Smooth muscle cell of the brain vasculature (primary cell): ENCODE measurements at regions not wholly inside any gene's neighbourhood (a gene's known extent, or its start where the extent isn't known, plus 50 kb on each side); places are given as distances from the start of the nearest gene placed in this dataset.
"Not testable (repeated sequence)": the region's sequence is repeated elsewhere in the genome, so short reads cannot be mapped to it uniquely, and the experiment has no call there.

ENCODE experiments used
- DNase-seq: peaks from one replicate; pipeline ENCODE4 v3.0.0-alpha.2; 2012; ENCODE audit warnings: low read depth, low spot score

DNA sequence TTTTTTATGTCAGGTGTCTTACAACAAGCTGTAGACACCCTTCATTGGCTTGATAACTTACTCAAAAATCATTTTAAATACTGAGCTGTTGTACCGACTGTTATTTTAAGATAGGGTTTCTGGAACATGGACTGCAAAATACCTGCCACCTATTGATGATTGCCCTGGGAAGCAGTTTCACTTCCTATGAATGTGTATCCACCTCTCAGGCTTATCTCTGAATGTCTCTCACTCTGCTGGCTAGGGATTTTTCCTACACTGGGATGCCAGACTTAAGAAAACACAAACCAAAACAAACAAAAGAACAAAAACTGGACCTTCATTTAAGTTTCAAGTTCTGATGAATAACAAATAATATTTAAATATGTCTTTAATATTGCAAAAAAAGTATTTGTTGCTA lies 663.7 kb downstream of the EFNB2 start:
- DNase-seq: no peak

DNA sequence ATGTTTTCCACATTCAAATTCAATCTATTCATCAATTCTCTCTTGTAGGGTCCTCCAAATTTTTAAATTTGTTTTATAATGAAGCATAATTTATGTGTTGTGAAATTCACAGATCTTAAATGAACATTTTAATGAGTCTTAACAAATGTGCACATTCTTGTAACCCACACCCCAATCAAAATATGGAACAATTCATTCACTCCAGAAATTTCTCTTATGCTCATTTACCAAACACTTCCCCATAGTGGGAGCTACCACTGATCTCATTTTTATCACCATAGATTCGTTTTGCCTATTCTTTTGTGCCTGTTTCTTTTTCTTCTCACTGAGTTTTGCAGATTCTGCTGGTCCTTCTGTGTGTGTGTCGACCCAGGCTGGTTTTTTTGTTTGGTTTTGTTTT lies 664.1 kb downstream of the EFNB2 start:
- DNase-seq: no peak

DNA sequence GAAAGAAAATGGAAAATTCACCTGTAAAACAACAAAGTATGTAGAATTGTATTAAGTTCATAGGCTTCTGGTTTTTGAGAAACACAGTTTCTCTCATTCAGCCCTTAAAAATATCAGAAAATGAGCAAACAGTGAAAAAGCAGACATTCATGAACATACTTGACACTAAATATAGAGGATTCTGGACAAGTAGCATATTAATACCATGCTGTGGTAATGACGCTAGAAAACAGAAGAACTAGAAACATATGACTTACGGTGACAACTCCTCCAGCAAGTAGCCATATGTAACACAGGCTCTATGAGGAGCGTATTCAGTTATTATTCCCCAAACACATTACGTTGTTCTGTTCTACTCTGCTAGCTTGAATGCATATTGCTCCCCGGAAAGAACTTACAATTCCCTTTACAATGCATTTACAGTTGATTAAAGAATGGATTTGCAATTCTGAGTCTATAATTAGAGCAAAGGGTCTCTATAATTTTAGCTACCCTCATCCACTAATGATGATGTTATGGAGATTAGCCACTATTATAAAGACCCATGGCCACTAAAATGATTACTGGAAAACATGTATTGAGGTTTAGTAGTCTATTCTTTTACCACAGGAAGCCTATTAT lies 672.1 kb downstream of the EFNB2 start:
- DNase-seq: no peak

DNA sequence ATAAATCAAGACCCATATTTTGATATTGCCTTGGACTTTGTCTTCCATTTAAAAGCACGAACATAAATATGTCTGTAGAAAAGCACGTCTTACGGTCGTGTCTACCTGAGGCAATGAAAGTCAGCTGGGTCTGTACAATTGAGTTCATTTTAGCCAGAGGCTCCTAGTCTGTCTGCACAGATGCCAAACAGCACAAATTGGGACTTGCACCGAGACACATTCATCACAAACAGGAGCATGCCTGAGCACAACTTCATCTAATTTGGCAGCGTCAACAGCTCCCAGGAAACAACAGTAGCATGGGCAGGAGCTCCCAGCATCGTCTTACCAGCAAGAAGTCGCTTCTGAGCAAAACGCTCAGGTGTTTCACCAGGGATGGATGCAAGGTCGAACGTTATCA lies 687.0 kb downstream of the EFNB2 start:
- no peak for DNase-seq

DNA sequence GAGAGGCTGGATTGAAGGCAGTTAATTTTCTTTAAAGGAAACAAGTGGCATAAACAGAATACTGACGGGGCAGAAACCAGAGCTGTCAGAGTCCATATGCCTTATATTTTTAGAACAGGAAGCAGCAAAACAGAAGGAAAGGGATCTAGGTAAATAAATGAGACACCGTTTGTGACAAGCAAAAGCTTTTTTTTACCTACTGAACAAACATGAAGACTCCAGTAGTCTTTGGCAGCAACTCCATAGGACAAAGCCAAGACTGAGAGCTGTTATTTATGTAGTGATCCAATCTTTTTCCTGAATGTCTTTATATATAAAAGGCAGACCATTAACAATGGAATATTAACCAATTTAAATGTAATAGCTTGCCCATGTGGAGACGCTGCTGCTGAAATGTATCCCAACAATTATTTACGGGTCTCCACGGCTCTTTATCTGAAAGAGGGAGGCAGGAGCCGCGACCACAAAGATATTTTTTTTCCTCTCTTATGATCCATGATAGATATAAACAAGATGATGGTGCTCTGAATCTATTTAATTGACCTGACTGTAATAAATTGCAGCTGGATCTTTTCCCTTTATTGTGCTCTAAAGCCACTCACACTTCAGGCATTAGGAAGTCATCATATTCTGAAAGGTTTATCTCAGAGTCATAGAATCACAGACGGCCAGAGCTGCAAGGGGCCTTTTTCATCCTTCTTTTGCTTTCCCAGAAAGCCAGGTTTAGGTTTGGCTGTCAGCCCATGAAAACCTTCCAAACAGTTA lies 687.8 kb downstream of the EFNB2 start:
- DNase-seq: no peak

DNA sequence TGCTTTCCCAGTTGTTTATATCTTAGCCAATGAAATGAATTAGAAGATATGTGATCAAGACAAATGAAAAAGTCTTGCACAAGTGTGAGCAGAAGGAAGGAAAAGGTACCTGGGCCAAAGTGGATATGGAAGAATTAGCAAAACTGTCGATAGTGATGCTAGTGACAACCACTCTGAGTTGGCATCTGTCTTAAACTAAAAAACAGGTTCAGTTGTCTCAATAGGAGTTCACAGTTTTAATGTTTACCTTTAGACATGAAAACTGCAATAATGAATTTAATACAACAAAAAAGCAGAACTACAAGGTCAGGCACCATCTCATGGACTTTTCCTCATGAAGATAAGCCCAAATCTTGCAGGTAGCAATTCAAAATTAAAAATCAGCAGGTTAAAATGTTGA lies 688.5 kb downstream of the EFNB2 start:
- no peak for DNase-seq

DNA sequence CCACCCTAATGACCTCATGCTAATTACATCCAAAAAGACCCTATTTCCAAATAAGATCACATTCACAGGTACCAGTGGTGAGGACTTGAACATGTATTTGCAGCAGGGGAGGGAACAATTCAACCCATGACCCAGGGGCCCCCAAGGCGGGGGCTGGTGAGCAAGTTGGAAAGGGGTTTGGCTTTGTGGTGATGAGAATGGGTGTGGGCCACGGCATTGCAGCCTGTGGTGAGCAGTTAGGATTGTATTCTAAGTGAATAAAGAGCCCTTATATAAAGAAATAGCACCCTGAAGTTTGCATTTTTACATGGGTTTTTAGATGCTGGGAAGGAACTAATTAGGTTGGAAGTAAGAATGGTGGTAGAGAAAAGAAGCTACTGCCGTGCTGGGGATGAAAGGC lies 694.2 kb downstream of the EFNB2 start:
- no peak for DNase-seq

DNA sequence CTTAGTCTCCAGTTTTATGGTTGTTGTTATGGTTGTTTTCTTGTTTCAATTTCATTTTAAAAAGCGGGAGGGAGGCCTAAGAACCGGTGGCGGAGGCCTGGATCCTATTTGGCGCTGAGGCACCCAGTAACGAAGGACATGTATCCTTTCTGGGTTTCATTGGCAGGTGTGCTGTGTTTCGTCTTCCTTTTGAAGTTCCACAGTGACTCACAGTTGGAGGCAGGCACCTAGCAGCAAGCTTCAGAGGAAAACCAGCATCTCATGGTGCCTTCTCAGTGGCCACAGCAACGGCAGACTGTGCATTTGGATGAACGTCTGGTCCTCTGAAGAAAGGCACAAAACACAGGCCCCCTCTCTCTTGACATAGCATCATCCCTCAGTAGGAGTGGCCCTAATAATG lies 697.2 kb downstream of the EFNB2 start:
- no peak for DNase-seq

DNA sequence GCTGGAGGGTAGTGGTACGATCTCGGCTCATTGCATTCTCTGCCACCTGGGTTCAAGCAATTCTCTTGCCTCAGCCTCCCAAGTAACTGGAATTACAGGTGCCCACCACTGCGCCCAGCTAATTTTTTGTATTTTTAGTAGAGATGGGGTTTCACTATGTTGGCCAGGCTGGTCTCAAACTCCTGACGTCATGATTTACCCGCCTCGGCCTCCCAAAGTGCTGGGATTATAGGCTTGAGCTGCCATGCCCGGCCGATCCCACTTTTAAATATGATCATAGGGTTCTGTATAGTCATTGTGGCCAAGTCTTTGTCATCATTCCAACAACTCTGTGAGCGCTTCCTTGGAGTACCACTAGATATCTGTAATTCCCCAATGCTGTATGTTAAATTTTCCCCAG lies 698.2 kb downstream of the EFNB2 start:
- DNase-seq: not testable (repeated sequence)

DNA sequence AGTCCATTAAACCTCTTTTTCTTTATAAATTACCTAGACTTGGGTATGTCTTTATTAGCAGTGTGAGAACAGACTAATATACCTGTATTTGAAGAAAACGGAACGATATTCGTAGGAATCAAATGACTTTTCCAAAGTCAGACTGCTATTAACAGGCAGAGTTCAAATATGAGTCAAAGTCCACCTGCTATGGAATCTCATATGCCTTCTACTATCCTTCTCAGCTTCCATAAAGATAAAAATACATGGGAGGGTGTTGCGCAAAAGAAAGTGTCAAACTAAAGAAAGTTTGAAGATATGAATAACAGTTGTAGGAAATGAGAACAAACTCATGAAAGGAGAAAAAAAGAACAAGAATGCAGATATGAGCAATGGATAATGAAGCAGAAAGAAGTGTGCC lies 704.6 kb downstream of the EFNB2 start:
- no peak for DNase-seq

DNA sequence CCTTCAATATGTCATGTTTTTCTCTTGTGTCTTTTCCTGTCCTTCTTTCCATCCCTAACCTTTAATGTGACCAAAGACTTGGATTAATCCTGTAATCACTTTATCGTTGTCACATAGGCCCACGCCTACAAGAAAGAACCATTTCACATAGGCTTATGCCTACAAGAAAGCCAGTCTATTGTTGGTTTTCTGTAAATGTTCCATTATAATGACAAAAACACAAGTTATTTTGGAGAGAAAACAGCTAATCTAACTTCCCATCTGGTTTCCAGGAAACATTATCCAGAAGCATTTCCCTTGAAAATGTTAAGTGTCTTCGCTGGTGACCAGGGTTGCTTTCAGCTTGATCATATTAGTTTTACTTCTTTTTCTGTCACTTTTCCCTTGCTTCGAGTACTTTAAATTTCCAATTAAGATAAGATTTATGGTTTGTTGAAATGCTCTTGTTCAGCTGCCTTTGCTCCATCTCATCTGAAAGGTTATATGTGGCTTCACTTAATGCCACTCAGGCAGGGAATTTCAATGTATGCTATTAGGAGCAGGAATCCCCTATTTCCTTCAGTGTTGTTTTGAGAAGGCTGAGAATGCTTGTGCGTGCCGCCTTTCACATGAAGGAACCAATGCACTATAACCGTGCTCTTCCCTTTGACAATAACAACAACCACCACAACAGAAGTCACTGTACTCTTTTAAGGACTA lies 708.2 kb downstream of the EFNB2 start:
- DNase-seq: no peak

DNA sequence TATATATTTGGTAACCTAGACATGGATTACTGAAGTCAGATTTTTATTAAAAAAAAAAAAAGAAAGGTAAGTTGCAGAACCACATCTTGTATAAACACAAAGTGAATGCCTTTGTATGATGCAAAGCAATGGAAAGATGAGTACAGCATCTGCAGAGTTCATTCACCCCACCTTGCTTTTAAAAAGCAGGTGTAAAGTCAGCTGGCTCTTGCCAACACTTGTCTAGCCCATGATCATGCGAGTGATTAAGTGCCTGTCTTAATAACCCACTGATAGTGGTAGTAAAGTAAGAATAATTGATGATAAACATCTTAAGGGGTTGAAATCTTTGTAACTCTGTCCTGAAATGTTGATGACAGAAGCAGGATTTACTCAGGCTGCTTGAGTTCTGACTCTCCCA lies 710.4 kb downstream of the EFNB2 start:
- no peak for DNase-seq

DNA sequence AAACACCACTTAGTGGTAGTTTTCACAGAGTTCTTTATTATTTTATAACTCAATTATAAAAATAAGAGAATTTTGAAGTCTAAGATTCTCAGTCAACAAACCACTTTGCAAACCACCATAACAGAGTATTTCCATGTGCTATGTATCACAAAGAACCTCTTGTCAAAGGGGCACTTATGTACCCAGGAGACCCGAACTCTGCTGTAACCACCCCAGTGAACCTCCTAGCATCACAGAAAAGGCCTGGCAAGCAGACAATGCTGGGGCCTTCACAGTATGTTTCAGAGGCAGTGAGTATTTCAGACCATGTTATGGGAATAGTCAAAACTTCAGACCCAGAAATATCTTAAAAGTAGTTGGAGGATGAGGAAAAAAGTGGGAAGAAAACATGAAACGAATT lies 714.1 kb downstream of the EFNB2 start:
- no peak for DNase-seq

DNA sequence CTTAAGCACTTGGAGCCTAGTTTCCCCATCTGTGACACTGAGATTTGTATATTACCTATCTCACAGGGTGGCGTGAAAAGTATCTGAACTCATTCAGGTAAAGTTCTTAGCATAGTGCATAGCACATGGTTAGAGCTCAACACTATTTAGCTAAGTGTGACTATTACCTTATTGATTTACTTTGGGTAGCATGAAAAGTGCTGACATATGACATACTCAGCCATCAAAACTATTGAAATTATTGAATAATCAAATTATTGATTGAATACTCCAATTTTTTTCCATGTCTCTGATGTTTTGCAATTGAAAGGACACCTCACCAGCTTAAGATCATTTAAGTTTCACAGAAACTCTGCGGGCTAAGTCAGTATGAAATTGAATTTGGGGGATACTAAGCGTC lies 715.0 kb downstream of the EFNB2 start:
- DNase-seq: no peak

DNA sequence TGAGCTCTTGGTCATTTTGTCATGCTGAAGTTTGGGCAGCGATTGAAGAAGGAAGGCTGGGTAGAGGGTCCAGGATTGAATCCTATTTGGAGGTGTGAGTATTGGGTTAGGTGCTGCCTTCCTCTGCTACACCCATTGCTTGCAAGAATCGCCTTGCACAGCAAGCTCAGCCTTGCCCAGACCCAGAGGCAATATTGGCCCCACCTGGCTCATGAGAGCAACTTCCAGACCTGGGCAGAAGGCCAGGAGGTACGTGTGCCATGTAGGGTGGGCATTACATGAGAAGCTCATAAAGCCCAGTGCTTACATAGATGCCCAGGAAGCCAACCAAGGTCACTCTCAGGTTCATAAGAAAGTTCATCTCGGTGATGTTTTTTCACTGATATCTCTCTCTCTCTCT lies 718.0 kb downstream of the EFNB2 start:
- no peak for DNase-seq

DNA sequence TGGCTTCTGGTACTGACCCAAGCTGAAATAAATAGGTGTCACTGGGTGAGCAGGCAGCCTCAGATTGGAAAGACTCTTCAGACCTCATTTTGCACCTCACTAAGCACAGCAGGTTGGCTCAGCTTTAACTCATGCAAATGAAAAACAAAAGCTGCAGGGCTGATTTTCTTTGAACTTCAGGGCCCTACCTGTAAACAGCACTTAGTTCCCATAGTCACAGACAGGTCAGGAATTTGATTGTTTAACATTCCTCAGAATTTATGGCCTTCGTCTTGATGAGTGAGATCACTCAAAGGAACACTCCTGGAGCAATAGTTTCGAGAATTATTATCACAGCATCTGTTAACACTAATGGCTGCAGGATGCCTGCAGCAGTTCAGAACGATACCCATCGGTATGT lies 718.5 kb downstream of the EFNB2 start:
- no peak for DNase-seq

DNA sequence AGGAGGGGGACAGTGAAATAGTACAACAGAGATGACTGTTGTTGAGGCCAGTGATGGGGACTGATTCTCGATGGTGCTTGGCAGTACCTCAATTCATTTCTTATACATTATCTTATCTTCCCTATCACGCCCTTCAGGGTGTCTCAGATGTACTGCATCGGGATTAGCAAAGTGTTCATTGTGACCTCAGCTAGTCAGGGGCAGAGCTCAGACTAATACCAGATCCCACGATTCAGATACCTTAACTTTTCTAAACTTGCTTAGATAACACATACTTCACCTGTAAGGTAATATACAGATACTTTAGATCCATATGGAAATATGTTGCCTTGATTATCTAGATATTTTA lies 720.6 kb downstream of the EFNB2 start:
- DNase-seq: no peak

DNA sequence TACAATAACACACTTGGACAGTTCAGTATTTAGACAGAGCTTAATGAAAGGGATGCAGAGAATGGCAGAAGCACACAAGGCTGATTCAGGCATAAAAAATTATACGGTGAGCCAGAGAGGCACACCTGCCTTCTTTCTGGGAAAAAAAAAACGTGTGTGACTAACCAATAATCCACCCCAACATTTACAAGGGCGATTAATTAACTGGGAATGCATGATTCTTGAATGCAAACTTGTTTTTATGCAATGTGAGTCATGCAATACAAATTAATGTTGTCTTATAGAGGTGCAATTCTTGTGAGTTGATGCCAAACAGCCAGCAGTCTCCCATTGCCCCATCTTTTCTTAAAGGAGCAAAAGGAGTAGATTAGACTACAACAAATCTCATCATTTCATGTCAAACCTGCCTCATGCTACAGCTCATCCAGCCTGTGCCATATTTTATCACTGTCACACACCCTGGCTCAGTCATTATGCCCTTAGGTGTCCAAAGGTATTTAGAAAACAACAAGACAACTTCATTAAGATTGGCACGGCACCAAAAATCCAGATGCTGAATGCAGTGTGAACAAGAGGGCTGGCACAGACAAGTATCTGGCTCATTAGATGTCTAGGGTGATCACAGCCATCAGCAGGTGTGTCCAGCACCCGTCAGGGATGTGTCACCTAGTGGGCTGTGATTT lies 721.1 kb downstream of the EFNB2 start:
- DNase-seq: no peak

DNA sequence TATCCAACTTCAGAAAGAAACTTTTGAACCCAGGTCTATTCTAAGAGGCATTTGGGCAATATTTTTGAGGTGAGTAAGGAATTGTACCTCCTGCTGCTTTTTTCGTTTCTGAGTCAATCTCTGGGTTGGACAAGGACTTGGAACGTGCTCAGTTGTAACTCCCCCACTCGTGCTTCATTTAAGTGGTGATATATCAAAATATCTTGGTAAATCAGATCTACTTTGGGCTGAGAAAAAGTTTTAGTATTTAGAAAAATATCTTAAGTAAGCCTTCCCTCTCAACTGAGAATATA lies 728.9 kb downstream of the EFNB2 start:
- DNase-seq: no peak

DNA sequence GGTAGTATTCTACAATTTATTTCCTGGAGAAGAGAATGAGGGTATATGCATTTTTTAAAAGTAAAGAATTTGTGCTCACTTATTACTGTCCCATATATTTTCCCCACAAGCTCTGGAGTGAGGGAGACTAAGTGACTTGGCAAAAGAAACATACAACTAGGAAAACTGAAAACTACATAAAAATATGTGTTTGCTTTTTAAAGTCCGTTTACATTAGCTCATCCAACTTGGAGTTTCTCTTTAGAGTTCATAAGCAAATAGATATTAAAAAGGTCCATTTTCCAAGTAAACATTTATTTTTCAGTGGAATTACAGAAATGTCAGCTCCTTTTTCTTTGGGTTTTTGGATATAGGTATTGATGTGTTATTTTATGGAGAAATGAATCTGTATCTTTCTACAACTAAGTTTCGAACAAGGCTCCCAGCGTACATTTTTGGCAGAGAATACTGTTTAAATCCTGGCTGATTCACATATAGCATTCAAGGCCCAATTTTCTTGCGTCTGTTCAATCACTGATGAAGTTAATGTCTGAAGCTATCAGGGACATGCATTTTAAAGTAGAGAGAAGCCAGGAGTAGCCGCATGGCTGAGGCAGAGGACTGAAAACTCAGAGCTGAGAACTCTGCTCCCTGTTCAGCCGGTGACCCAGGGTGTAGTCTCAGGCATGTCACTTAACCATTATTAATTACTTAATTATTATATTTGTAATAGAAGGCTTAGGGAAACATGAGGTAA lies 729.4 kb downstream of the EFNB2 start:
- DNase-seq: no peak

DNA sequence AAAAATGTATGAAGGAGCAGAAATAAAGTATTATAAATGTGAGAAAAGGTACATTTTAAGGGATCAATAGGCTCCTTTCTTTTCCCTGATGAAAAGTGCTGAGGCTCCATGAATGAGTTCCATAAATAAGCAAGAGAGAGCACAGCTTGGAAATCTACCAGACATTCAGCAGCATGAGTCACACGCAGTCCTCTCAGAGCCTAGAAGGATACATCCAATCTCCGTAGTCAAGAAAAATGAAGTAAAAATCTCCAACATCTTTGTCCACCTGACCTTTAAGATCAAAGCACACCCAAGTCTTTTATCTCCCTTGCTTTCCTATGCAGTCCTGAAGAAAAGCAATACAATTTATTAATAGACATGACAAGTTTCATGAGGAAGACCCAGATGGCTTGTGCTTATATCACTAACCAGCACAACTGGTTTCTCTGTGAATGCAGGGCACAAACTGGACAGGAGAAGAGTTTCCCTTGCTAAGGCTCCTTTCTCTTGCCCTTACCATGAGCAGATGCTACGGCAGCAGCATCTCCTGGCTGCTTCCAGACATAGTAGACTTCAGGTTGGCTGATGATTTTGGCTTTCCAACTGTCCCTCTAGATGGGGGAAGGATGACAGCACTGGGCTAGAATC lies 730.8 kb downstream of the EFNB2 start:
- DNase-seq: no peak

DNA sequence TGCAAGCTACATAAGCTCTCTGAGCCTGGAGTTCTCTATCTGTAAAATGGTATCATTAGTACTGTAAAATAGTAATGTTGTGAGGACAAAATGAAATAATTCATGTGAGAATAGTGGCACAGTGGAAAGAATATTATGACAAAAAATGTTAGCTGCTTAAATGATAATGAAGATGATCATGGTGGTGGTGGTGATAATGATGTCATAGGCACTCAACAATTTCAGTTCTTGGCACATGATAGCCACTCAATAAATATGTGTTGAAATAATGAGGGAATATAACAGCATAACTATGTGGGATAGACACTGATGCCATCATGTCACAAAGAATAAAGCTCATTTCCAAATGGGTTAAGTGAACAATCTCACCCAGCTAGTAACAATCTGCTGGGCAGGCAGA lies 736.3 kb downstream of the EFNB2 start:
- no peak for DNase-seq
